ENCODE measurements at regions not wholly inside any gene's neighbourhood (a gene's known extent, or its start where the extent isn't known, plus 50 kb on each side); places are given as distances from the start of the nearest gene placed in this dataset.
A peak's percentile ranks its signal among the peaks of the same experiment; 100 is the strongest.

DNA sequence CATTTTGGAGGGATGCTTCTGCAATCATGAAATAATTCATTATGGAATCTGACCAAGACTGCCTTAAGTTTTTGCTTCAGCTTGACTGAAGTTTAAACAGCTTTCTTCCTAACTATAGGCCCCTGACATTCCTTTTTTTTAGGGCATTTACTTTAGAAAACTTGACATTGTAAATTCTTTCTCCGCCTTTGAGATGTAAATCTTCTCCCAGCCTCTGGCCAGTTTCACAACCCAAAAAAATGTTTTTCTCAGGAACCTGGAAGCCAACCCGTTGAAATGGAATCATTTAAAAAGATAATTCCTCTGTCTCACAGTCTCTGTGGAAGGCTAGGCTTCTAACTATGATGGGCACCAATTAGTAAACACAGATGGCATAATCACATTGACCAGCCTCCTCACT lies 710.4 kb upstream of the PABPC4L start:
- no peak overlapping the region for H3K4me2 ChIP-seq (ENCODE audit: low read length)
- CTCF ChIA-PET: no interaction called here
- no peak overlapping the region for H3K4me3 ChIP-seq (ENCODE audit: low read length)
- no peaks in the 10 kb centered on the region for H3K27me3 ChIP-seq (ENCODE audit: low read length)
- no peak overlapping the region for H2AFZ ChIP-seq (ENCODE audit: low read length)
- no TSS peak for BruUV-seq (replicated peaks)
- H3K79me2 ChIP-seq (ENCODE audit: low read length): no peaks in the 10 kb centered on the region
- POLR2A ChIA-PET (ENCODE audit: unreplicated experiment): no interaction called here
- H3K9me2 ChIP-seq (replicated peaks; ENCODE audit: low read length): no peaks in the 10 kb centered on the region
- no peaks in the 10 kb centered on the region for H3K9me3 ChIP-seq (ENCODE audit: low read length)
- H3K36me3 ChIP-seq (ENCODE audit: low read depth, low read length): no peaks in the 10 kb centered on the region
- DNase-seq (no peak), ATAC-seq (no peak)
- H3K9ac ChIP-seq (ENCODE audit: low read length): no peak overlapping the region
- no peaks in the 10 kb centered on the region for H4K20me1 ChIP-seq (ENCODE audit: low read length)
- intact Hi-C loops (cut with micrococcal nuclease): no loop called here
- TF ChIP-seq EZH2phosphoT487 (IDR thresholded peaks at IDR 0.05; ENCODE audit: borderline replicate concordance, low read length): no peak
- TF ChIP-seq EZH2 (IDR thresholded peaks at IDR 0.05; ENCODE audit: low read length, unreplicated experiment): no peak
- TF ChIP-seq, protein P1, sequence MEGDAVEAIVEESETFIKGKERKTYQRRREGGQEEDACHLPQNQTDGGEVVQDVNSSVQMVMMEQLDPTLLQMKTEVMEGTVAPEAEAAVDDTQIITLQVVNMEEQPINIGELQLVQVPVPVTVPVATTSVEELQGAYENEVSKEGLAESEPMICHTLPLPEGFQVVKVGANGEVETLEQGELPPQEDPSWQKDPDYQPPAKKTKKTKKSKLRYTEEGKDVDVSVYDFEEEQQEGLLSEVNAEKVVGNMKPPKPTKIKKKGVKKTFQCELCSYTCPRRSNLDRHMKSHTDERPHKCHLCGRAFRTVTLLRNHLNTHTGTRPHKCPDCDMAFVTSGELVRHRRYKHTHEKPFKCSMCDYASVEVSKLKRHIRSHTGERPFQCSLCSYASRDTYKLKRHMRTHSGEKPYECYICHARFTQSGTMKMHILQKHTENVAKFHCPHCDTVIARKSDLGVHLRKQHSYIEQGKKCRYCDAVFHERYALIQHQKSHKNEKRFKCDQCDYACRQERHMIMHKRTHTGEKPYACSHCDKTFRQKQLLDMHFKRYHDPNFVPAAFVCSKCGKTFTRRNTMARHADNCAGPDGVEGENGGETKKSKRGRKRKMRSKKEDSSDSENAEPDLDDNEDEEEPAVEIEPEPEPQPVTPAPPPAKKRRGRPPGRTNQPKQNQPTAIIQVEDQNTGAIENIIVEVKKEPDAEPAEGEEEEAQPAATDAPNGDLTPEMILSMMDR (conservative IDR thresholded peaks at IDR 0.05; ENCODE audit: low read depth, low read length): no peak
- H3F3A ChIP-seq (ENCODE audit: low read length, unreplicated experiment): no peaks in the 10 kb centered on the region
- H3K27ac ChIP-seq (ENCODE audit: low read length): no peak overlapping the region
- H3K4me1 ChIP-seq (ENCODE audit: insufficient read depth, low read length): no peaks in the 10 kb centered on the region

DNA sequence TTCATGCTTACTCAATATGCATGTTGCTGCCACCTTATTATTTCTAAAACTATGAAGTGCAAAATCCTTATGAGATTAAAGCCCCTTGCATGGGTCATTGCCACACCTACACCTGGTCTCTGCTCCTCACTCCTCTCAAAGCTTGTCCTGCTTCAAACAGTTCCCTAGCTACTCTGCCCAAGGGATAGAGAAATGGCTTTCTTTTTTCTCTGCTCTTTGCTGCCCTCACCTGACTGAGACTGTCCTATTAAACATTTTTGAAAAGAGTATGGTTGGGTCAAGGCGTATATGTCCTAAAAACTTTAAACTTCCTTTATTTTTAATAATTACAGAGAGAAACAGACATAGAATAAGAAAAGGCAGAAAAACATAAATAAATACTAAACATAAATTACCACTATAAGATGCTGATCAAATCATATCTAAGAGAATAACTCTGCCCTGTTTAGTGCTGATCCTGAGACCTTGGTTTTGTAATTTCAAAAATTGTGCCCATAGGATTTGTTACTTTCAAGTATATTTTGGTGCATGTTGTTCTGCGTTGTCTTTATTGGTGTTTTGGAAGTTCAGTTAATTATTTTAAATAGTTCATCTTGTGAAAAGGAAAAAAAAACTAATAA lies 704.9 kb upstream of the PABPC4L start:
- Histone ChIP-seq H3K4me3 (ENCODE audit: low read length) (no peak overlapping the region), H3K9ac (ENCODE audit: low read length) (no peak overlapping the region), H3K4me2 (ENCODE audit: low read length) (no peak overlapping the region), H4K20me1 (ENCODE audit: low read length) (no peaks in the 10 kb centered on the region), H3K27ac (ENCODE audit: low read length) (no peak overlapping the region), H3K9me3 (ENCODE audit: low read length) (no peaks in the 10 kb centered on the region), H3K79me2 (ENCODE audit: low read length) (no peaks in the 10 kb centered on the region), H2AFZ (ENCODE audit: low read length) (no peak overlapping the region), H3K36me3 (ENCODE audit: low read depth, low read length) (no peaks in the 10 kb centered on the region), H3K9me2 (replicated peaks; ENCODE audit: low read length) (no peaks in the 10 kb centered on the region), H3K27me3 (ENCODE audit: low read length) (no peaks in the 10 kb centered on the region), H3F3A (ENCODE audit: low read length, unreplicated experiment) (no peaks in the 10 kb centered on the region), H3K4me1 (ENCODE audit: insufficient read depth, low read length) (no peaks in the 10 kb centered on the region)
- CTCF ChIA-PET: interaction anchor here (0.6 kb wide), 1 partner anchor 628 kb away, joined by 3 read pairs; no protein-coding TSS in a partner anchor
- DNase-seq: peak; percentile 35
- BruUV-seq (replicated peaks): no TSS peak
- POLR2A ChIA-PET (ENCODE audit: unreplicated experiment): no interaction called here
- TF ChIP-seq EZH2 (IDR thresholded peaks at IDR 0.05; ENCODE audit: low read length, unreplicated experiment): no peak
- TF ChIP-seq, protein P1 (conservative IDR thresholded peaks at IDR 0.05; ENCODE audit: low read depth, low read length): peak; percentile 56
- intact Hi-C loops (cut with micrococcal nuclease): loop anchor here (1.0 to 10.0 kb wide), 2 partner anchors 432 to 1760 kb away; no protein-coding TSS in a partner anchor
- peak; percentile 75 for ATAC-seq

DNA sequence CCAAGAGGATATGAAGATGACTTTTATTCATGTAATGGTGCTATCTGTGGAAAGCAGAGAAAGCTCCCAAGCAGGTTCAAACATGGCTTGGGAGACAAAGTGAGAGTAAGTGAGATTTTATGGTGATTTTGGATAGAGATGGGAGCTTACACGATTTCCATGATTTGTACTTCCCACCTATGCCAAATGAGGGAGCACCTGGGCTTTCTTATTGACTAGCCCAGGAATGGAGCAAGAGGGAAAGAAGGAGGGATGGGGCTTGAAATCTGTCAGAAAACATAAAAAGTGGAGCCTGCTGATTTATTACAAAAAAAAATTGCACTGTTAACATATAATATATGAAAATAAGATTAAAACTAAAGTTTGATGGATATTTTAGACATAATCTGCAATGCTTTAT lies 703.5 kb upstream of the PABPC4L start:
- no peak overlapping the region for H2AFZ ChIP-seq (ENCODE audit: low read length)
- no TSS peak for BruUV-seq (replicated peaks)
- ATAC-seq: no peak
- DNase-seq: peak; percentile 7
- intact Hi-C loops (cut with micrococcal nuclease): loop anchor here (10.0 kb wide), 1 partner anchor 430 kb away; no protein-coding TSS in a partner anchor
- ChIA-PET CTCF (no interaction called here), POLR2A (ENCODE audit: unreplicated experiment) (no interaction called here)
- H3K27ac ChIP-seq (ENCODE audit: low read length): no peak overlapping the region
- no peak for TF ChIP-seq EZH2 (IDR thresholded peaks at IDR 0.05; ENCODE audit: low read length, unreplicated experiment)
- TF ChIP-seq, protein P1 (conservative IDR thresholded peaks at IDR 0.05; ENCODE audit: low read depth, low read length): 0 out of 2 replicates have a peak, but pooled peaks have one; percentile 22
- no peak for TF ChIP-seq EZH2phosphoT487 (IDR thresholded peaks at IDR 0.05; ENCODE audit: borderline replicate concordance, low read length)
- no peaks in the 10 kb centered on the region for H3K36me3 ChIP-seq (ENCODE audit: low read depth, low read length)
- H3K4me3 ChIP-seq (ENCODE audit: low read length): no peak overlapping the region
- no peaks in the 10 kb centered on the region for H3K9me2 ChIP-seq (replicated peaks; ENCODE audit: low read length)
- H3K4me1 ChIP-seq (ENCODE audit: insufficient read depth, low read length): no peaks in the 10 kb centered on the region
- H3K79me2 ChIP-seq (ENCODE audit: low read length): no peaks in the 10 kb centered on the region
- H3F3A ChIP-seq (ENCODE audit: low read length, unreplicated experiment): no peaks in the 10 kb centered on the region
- no peaks in the 10 kb centered on the region for H3K27me3 ChIP-seq (ENCODE audit: low read length)
- no peaks in the 10 kb centered on the region for H4K20me1 ChIP-seq (ENCODE audit: low read length)
- no peak overlapping the region for H3K4me2 ChIP-seq (ENCODE audit: low read length)
- H3K9me3 ChIP-seq (ENCODE audit: low read length): no peaks in the 10 kb centered on the region
- no peak overlapping the region for H3K9ac ChIP-seq (ENCODE audit: low read length)

All from PC-3 (cell line).